Panc1 (cell line): ENCODE measurements at regions not wholly inside any gene's neighbourhood (a gene's known extent, or its start where the extent isn't known, plus 50 kb on each side); places are given as distances from the start of the nearest gene placed in this dataset.

ENCODE experiments used
- ATAC-seq: fragments of 200-7000 bp; cut with Tn5 transposase; 2 replicates; pipeline ENCODE4 v1.9.1; 2020; ENCODE audit warnings: mild to moderate bottlenecking, moderate library complexity
- BruUV-seq: library from RNA; stranded (reverse); fragments of 400-500 nt; replicated peaks from 2 replicates; lab custom pipeline; 2021; lab: Mats Ljungman, UMichigan
- CTCF ChIA-PET: fragments of 300-600 bp; sonication (Branson Sonifier 250); formaldehyde crosslinking; loops from one replicate; lab custom pipeline; 2022; ENCODE audit warnings: antibody characterized with exemption; lab: Charles Lee
- POLR2A ChIA-PET: fragments of 300-600 bp; sonication (Branson Sonifier 250); formaldehyde crosslinking; loops from one replicate; lab custom pipeline; 2022; ENCODE audit warnings: antibody characterized with exemption; lab: Charles Lee
- DNase-seq: peaks from one replicate; pipeline ENCODE4 v3.0.0-alpha.2; 2010; ENCODE audit warnings: low read depth, low spot score
- H3K27ac ChIP-seq: 2 replicates; pipeline ENCODE4 v1.5.1; 2011; ENCODE audit warnings: mild to moderate bottlenecking, low read length, inconsistent platforms
- H3K27me3 ChIP-seq: fragments of 200-500 bp; sonication (Bioruptor generic); 2 replicates; pipeline ENCODE4 v1.6.0; 2014; ENCODE audit warnings: low read length, inconsistent platforms; ENCODE audit not compliant: control insufficient read depth, insufficient read depth
- H3K36me3 ChIP-seq: fragments of 200-500 bp; sonication (Bioruptor generic); 2 replicates; pipeline ENCODE4 v1.5.1; 2014; ENCODE audit warnings: inconsistent platforms, mild to moderate bottlenecking, low read length, moderate library complexity; ENCODE audit not compliant: control insufficient read depth, insufficient read depth
- H3K4me1 ChIP-seq: 2 replicates; pipeline ENCODE4 v1.5.1; 2011; ENCODE audit warnings: inconsistent platforms, mild to moderate bottlenecking, low read length, moderate library complexity; ENCODE audit not compliant: control insufficient read depth, insufficient read depth
- H3K4me3 ChIP-seq, 2 experiments: 2 replicates each; pipeline ENCODE4 v1.5.1; 2011 to 2012; ENCODE audit warnings: low read depth in 2 of 2, low read length in 2 of 2, mild to moderate bottlenecking in 2 of 2, inconsistent platforms in 1 of 2, moderate library complexity in 1 of 2
- H3K9me3 ChIP-seq: fragments of 200-500 bp; sonication (Bioruptor generic); 2 replicates; pipeline ENCODE4 v1.5.1; 2014; ENCODE audit warnings: low read depth, mild to moderate bottlenecking, inconsistent platforms, low read length, moderate library complexity; ENCODE audit not compliant: control insufficient read depth, insufficient read depth
- POLR2AphosphoS5 ChIP-seq: IDR thresholded peaks from 2 replicates; pipeline ENCODE4 v1.6.1; 2012; ENCODE audit warnings: mild to moderate bottlenecking, low read depth, low read length, moderate library complexity
- SIN3A ChIP-seq: IDR thresholded peaks from 2 replicates; pipeline ENCODE4 v1.6.1; 2012; ENCODE audit warnings: low read depth, mild to moderate bottlenecking, low read length, moderate library complexity, borderline replicate concordance; ENCODE audit not compliant: insufficient read depth
- TCF7L2 ChIP-seq: IDR thresholded peaks from 2 replicates; pipeline ENCODE4 v1.6.1; 2011; ENCODE audit warnings: mild to moderate bottlenecking, low read depth, low read length, inconsistent platforms
- in situ Hi-C: cut with HindIII; loops from 2 replicates; pipeline ENCODE4 v1.10.0; 2016; ENCODE audit warnings: low sequenced_read_pairs, low pct_unique_long_range_greater_than_20kb
- intact Hi-C: fragments of 100-400 bp; cut with micrococcal nuclease; formaldehyde crosslinking; loops from one replicate; pipeline ENCODE4 v1.10.0; 2022; ENCODE audit not compliant: unreplicated experiment
- TF ChIP-seq, protein P1 (sequence below), 2 experiments: IDR thresholded peaks; 2 replicates each; pipeline ENCODE4 v1.6.1; 2011 to 2012; ENCODE audit warnings: low read depth in 2 of 2, control low read depth in 1 of 2, low read length in 1 of 2, mild to moderate bottlenecking in 1 of 2, moderate library complexity in 1 of 2; ENCODE audit not compliant: insufficient read depth in 1 of 2
- TF ChIP-seq, protein P2 (sequence below): fragments of 450-650 bp; IDR thresholded peaks from 2 replicates; pipeline ENCODE4 v1.5.1; 2017; ENCODE audit warnings: mild to moderate bottlenecking

DNA sequence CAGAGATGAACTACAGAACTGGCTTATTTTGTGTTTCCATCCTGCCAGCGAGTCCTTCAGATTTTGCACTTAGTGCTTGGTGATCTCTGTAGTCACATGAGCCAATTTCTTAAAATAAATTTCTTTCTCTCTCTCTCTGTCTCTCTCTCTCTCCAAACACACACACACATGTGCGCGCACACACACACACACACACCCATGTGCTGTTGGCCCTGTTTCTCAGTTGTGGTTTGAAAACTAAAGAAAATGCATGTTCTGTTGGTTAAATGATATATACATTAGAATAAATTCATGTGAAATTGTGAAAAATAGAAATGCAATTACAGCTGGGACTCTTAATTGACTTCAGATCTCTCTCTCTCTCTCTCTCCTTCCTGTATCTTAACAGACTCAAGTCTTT lies 399.3 kb downstream of the FAT4 start:
- no peaks in the 10 kb centered on the region for H3K27me3 ChIP-seq
- in situ Hi-C loops = no loop called here
- no peak overlapping the region for H3K4me3 ChIP-seq
- TF ChIP-seq TCF7L2 (no peak), SIN3A (no peak), POLR2AphosphoS5 (no peak)
- TF ChIP-seq, protein P1, sequence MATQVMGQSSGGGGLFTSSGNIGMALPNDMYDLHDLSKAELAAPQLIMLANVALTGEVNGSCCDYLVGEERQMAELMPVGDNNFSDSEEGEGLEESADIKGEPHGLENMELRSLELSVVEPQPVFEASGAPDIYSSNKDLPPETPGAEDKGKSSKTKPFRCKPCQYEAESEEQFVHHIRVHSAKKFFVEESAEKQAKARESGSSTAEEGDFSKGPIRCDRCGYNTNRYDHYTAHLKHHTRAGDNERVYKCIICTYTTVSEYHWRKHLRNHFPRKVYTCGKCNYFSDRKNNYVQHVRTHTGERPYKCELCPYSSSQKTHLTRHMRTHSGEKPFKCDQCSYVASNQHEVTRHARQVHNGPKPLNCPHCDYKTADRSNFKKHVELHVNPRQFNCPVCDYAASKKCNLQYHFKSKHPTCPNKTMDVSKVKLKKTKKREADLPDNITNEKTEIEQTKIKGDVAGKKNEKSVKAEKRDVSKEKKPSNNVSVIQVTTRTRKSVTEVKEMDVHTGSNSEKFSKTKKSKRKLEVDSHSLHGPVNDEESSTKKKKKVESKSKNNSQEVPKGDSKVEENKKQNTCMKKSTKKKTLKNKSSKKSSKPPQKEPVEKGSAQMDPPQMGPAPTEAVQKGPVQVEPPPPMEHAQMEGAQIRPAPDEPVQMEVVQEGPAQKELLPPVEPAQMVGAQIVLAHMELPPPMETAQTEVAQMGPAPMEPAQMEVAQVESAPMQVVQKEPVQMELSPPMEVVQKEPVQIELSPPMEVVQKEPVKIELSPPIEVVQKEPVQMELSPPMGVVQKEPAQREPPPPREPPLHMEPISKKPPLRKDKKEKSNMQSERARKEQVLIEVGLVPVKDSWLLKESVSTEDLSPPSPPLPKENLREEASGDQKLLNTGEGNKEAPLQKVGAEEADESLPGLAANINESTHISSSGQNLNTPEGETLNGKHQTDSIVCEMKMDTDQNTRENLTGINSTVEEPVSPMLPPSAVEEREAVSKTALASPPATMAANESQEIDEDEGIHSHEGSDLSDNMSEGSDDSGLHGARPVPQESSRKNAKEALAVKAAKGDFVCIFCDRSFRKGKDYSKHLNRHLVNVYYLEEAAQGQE (IDR thresholded peaks at IDR 0.05; ENCODE audit: insufficient read depth in 1 of 2, low read depth in 2 of 2, low read length in 1 of 2) = no peak
- TF ChIP-seq, protein P2, sequence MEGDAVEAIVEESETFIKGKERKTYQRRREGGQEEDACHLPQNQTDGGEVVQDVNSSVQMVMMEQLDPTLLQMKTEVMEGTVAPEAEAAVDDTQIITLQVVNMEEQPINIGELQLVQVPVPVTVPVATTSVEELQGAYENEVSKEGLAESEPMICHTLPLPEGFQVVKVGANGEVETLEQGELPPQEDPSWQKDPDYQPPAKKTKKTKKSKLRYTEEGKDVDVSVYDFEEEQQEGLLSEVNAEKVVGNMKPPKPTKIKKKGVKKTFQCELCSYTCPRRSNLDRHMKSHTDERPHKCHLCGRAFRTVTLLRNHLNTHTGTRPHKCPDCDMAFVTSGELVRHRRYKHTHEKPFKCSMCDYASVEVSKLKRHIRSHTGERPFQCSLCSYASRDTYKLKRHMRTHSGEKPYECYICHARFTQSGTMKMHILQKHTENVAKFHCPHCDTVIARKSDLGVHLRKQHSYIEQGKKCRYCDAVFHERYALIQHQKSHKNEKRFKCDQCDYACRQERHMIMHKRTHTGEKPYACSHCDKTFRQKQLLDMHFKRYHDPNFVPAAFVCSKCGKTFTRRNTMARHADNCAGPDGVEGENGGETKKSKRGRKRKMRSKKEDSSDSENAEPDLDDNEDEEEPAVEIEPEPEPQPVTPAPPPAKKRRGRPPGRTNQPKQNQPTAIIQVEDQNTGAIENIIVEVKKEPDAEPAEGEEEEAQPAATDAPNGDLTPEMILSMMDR = no peak
- CTCF ChIA-PET = no interaction called here
- POLR2A ChIA-PET = no interaction called here
- peak overlapping the region; percentile 12; the same call in 1 of the 2 replicates for H3K27ac ChIP-seq
- no peak for DNase-seq
- no TSS peak for BruUV-seq
- intact Hi-C loops = no loop called here
- no peaks in the 10 kb centered on the region; the same call in 1 of the 2 replicates for H3K9me3 ChIP-seq
- ATAC-seq = no peak
- no peaks in the 10 kb centered on the region for H3K36me3 ChIP-seq
- no peaks in the 10 kb centered on the region for H3K4me1 ChIP-seq

DNA sequence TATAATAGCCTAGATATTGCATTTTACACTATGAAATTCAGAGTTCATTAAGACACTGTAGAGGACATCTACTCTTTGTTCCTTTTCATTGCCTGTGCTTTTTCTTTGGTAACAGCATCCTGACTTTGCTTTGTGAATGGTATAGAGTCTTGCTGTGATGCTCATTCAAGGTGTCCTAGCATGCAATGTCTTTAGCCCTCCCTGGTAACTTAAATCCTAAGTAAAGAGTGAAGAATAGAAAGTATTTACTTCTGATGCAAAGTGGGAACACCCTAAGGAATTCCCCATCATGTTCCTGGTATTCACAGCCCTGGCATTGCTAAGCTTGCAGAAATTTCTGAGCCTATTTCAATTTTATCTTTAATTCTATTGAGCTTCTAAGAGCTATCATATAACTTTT lies 400.1 kb downstream of the FAT4 start:
- ATAC-seq = no peak
- ChIA-PET CTCF (no interaction called here), POLR2A (interaction anchor here (0.7 kb wide), 2 partner anchors 22 to 87 kb away, joined by 5 to 8 read pairs; no protein-coding TSS in a partner anchor)
- TF ChIP-seq, protein P2 = no peak
- TF ChIP-seq TCF7L2 (no peak), POLR2AphosphoS5 (no peak), SIN3A (no peak)
- TF ChIP-seq, protein P1 (IDR thresholded peaks at IDR 0.05; ENCODE audit: insufficient read depth in 1 of 2, low read depth in 2 of 2, low read length in 1 of 2) = no peak
- Histone ChIP-seq H3K4me3 (no peak overlapping the region), H3K36me3 (no peaks in the 10 kb centered on the region), H3K4me1 (peaks cover 2% of the 10 kb centered on the region; the same call in 1 of the 2 replicates), H3K27ac (no peak overlapping the region), H3K27me3 (no peaks in the 10 kb centered on the region), H3K9me3 (no peaks in the 10 kb centered on the region; the same call in 1 of the 2 replicates)
- in situ Hi-C loops (no loop called here), intact Hi-C loops (no loop called here)
- no TSS peak for BruUV-seq
- DNase-seq = no peak
